NCI-H1930 (cell line): ENCODE measurements at regions not wholly inside any gene's neighbourhood (a gene's known extent, or its start where the extent isn't known, plus 50 kb on each side); places are given as distances from the start of the nearest gene placed in this dataset.

Experiments
- DNase-seq, 2 experiments: peaks; one replicate each; lab custom pipeline; 2025; lab: John Stamatoyannopoulos, UW

DNA sequence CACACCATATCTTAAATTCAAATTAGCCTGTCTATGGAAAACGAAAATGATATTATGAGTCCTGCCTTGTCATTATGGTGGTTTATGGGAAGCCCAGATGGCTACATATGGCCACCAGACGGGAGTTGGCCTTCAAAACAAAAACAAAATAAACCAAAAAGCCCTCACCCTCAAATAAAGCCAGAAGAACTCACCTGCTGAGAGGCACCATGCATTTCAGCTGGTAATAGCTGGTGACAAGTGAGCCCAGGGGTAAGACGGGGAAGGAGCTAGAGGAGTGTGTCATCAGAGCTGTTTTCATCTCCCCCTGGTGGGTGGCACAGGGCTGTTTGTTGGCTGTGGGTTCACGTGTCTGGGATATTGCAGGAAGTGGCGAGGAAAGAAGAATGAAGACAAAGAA lies 152.9 kb downstream of the EFNB2 start:
- DNase-seq, result no peak

DNA sequence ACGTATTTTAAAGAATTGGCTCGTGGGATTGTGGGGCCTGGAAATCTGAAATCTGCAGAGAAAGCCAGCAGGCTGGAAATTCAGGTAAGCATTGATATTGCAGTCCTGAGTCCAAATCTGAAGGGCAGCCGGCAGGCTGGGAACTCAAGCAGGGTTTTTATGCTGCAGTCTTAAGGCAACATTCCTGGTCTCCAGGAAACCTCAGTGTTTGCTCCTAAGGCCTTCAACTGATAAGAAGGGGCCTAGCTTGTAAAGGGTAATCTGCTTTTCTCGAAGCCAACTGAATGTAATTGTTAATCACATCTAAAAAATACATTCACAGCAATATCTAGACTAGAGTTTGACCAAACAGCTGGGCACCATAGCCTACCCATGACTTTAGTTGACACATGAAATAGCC lies 154.4 kb downstream of the EFNB2 start:
- DNase-seq, result no peak

DNA sequence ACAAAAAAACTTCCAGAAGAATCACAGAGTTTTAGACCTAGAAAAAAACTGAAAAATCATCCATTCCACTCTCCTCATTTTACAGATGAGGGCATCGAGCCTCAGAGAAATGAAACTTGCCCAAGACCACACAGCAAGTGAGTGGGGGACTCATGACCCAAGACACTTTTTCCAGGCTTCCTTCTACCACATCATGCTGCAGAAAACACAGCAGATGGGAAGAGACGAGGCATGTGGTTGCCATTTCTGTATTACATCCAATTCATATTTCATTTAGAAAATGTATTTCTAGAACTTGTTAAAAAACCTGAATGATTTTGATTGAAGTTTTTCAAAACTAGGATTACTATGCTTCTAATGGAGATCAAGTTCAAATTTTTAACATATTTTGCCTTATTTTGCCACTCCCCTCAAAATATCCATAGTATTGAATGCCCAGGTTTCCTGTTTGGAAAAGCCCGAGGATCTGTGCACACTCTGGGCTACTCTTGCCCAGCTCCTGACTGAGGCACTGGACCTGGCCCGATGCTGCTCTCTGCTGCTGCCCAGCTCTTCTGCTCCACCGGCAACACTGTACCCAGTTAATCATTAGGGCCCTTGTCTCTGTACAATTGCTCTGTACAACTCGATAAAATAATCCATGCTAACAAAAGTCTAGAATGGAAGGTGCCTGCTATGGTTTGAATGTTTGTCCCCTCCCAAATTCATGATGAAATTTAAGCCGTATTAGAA lies 157.4 kb downstream of the EFNB2 start:
- no peak for DNase-seq

DNA sequence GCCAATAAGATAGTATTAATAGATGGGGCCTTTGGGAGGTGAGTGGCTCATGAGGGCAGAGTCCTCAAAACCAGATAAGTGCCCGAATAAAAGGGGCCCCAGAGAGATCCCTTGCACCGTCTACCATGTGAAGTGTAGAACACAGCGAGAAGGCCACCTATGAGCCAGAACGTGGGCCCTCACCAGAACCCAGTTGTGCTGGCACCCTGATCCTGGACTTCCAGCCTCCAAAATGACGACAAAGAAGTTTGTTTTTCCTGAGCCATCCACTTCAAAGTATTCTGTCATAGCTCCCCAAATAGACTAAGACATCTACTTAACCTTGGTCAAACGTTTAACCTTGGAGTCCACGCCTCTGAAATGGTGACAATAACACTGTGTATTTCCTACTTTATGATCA lies 158.1 kb downstream of the EFNB2 start:
- no peak for DNase-seq

DNA sequence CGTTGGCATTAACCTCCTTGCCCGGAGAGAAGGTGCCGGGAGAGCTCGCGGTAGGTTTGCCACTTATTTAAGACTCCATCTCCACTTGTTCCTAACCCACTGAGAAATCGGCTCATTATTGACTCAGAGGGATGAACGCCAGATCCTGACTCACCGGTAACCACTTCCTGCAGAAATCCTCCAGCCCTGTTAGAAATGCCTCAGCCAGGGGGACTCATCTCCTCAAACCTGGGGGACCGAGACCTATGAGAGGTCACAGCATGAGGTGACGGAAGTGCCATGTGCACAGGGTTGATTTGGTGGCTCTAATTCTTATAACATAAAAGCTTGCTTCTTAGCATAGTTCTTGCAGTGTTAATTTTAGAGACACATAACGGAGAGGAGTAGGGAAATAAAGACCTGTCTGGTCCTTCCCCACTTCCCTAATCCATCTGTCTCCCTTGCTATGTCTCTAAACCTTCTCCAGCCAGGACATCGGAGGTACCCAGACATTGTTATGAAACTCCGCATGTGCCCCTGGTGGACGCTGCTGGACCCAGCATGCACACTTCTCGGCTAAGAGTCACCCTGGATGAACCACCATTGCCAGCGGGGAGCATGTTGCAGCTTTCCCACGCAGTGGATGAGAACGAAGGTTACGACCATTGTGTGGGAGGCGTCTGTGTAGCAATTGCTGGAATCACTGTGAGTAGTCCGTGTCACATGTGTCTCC lies 158.9 kb downstream of the EFNB2 start:
- no peak for DNase-seq

DNA sequence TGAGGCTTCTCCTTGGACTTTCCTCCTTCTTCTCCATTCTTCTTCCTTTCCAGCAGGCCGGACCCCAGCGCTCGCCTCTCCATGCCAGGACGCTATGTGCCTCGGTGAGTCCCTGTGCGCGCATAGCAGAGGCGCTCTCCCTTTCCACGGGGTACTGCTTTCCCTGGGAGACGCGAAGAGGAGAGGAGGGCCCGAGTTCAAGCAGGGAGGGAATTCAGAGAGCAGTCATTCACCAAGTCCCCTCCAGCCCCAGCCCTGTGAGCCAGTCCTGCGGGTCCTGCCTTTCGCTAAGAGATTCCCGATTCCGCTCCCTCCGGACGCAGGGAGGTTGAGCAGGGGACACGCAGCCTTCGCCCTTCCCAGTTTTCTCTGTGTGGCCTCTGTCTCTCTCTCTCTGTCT lies 160.4 kb downstream of the EFNB2 start:
- no peak for DNase-seq

DNA sequence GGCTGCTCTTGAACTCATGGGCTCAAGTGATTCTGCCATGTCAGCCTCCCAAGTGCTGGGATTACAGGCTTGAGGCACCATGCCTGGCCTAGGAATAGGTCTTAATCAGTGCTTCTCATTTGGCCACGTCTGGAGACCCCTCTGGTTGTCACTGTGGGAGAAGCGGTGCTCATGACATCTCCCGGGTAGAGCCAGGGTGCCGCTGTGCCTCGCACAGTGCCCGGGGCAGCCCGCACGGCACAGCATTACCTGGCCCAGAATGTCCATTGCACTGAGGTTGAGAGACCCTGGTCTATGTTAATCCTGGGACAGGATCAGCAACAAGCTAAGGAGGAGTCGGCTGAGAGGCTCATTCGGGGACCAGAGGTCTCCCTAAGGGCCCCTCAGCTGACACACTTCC lies 160.8 kb downstream of the EFNB2 start:
- DNase-seq, result no peak

DNA sequence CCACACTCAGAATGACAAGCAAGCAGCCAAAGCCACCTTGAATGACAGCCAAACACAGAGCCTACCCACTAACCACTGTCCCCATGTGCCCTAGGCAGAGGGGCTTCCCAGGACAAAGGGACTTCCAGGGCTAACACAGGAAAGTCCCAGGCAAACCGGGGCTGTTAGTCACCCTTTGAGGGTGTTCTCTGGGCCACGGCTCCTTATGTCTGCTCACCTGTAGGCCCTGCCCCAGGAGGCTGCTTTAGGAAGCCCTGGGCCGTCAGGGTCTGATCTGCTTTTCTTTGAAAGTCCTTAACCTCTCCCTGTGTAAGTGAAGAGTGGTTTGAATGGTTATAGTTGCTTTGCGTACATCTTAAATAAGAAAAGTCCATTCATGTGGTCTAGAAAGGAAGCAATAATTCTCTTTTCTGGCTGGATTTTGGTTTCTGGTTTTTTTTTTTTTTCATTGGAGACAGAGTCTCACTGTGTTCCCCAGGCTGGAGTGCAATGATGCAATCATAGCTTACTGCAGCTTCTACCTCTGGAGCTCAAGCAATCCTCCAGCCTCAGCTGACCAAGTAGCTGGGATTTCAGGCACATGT lies 161.4 kb downstream of the EFNB2 start:
- DNase-seq, result no peak

DNA sequence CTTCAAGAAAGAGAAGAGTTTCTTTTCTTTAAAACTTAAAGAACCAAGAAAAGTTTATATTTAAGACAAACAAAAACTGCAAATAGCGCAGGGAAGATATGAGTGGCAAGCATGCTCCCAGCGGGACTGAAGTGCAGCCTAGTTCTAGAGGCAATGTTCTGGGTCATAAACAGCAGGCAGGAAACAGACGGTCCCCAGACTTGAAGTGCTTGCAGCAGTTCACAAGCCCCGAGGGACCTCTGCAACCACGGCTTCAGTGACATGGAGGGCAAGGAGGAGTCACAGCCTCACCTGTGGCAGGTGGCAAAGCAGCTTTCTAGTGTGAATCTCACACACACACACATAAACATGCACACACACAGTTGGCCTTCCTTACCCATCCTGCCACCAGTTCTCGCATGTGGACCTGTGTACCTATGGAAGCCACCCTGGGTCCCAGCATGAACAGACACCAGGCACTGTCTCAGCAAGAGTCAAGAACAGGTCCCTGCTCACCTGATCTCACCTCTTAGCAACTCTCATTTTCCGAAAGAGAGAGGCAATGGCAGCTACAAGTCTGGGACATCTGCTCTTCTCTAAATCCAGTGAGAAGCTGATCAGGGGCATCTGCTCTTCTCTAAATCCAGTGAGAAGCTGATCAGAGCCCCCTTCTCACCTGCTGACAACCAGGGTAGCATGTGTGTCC lies 162.0 kb downstream of the EFNB2 start:
- DNase-seq, result no peak

DNA sequence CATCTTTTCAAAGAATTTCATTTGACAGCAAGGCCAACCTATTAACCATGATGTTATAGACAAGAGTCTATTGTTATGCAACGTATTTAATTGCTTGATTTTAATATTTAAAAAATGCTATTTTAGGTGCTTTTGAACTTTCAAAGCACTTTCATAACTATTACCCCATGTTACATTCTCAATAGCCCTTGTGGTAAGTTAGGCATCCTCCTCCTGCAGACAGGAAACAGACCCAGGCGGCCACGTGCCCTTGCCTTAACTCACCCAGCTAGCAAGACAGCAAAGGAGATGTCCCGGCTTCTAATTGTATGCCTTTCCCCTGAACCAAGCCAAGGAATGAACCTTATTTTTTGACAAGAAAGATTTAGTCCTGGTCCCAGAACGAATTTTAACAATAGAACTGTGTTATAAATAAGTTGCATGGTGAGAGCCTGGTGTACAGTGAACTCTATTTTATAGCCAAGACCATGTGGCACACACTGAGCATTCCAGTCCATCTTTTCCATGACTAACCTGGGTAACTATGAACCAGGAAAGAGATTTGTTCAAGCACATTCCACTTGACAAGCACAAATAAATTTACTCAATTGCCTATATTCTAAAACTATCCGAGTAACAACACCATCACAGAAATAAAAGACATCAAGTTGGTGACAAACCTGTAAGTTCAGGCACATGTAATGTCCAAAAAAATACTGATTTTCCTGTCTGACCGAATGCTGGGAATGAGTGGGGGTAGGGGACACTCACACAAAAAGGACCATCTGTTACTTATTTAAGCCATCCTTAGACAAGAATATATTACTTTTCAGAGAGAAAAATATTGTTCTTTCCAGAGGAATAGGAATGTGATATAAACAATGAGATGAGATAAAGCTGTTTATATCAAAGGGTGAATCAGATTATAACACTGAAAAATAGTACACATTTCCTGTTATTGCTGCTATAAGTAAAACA lies 163.0 kb downstream of the EFNB2 start:
- DNase-seq, result no peak

DNA sequence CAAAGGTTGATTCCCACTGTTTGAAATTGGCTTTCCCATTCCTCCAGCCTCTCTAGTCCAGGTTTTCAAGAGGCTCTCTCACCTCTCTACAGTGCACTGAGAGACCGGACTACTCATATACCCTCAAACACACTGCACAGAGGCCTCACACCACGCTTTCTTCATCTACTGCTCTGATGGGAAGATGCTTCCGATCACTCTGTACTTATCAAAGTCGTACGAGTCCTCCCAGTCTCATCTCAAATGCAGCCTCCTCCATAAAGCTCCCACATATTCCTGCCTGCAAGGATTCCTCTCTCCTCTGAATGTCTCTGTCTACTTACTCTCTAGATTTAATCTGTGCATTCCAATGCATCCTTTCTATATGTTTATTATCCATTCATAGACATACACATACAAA lies 164.4 kb downstream of the EFNB2 start:
- DNase-seq, result no peak

DNA sequence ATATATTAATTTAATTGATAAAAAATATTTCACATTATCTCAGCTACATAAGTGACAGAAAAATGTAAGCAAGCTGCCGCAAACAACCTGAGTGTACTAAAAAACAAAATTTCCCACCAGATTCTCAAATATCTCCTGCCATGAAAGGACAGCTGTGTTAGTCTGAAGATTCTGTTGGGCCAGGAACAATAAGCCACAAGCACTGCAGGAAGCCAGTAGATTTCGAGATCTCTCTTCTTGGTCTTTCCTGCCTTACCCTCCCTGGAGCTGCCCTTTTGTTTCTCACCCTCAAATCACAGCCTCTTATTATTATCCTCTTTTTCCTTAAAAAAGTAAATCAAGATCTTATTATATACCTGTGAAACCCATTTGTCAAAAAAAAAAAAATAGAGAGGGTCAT lies 165.6 kb downstream of the EFNB2 start:
- DNase-seq, result no peak

DNA sequence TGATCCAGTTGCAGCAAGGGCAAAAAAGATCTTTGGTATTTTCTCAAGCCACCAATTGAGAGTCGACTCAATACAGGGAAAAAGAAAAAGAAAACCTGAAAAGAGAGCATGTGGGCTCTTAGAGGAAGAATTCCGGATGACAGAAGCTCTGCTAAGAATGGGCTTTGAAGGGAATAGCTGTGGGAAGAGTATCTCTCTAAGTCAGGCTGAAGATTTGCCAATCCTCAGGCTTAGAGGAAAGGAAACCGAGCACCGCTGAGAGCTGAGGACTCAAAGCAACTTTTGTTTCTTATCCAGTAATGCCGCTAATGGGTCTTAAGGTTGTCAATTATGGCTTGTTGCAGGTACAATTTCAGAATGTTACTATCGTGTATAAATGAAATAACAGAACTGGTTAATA lies 166.4 kb downstream of the EFNB2 start:
- DNase-seq, result no peak

DNA sequence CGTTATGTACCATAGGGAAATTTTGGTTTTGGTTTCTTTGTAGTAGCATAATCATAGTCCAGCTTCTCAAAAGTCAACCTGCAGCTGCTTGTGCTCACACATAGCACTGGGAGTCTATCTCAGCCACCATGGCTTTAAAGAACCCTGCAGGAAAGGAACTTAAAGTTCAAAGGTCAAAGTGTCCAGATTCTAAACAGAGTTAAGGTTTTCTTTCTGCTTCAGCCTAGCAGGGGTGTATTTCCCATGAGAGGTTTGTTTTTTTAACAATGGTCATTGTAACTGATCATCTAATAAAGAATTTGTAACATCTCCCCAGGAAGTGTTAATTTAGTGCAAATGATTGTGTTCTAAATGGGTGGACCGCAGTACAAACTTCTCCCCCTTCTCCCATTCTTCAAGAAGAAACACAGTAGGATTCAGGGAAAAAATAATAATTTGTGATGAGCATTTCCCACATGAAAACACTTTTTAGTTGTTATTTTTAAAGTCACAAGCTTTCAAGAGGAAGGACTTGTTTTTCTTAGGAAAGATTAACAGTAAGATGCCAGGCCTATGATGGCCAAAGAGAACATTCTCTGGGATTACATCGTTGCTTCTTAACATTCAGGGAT lies 168.0 kb downstream of the EFNB2 start:
- no peak for DNase-seq

DNA sequence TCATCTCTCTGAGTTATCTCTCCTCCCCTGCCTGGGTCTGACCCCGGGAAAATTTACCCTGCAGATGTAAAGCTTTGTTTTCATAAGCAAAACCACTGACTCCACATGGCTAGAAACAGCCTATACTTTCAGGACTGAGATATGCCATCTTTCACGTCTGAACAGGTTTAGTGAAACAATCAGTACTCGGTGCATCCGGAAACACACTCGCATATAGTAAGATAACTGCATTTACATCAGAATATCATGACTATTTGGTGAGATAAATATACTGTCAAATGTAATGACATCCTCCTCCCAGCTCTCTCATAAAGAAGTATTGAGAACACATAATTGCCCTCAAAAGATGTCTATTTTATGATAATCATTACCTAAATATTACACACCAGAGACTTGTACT lies 172.8 kb downstream of the EFNB2 start:
- no peak for DNase-seq

DNA sequence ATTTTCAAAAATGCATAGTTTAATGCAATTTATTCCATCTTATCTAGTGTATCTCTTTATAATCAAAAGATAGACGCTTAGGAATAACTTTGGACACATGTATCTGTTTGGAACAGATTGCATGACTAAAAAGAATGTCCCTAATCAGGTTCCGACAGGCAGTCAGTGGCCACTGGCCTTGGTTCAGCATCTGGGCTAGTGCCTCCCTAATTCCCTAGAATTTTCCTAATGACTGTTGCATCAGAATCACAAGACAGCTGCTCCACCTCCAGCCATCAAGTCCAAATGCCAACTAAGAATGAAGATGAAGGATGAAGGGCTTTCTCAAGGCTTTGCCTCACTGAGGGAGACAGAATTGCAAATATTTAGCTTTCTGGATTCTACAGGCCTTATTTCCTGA lies 173.8 kb downstream of the EFNB2 start:
- no peak for DNase-seq

DNA sequence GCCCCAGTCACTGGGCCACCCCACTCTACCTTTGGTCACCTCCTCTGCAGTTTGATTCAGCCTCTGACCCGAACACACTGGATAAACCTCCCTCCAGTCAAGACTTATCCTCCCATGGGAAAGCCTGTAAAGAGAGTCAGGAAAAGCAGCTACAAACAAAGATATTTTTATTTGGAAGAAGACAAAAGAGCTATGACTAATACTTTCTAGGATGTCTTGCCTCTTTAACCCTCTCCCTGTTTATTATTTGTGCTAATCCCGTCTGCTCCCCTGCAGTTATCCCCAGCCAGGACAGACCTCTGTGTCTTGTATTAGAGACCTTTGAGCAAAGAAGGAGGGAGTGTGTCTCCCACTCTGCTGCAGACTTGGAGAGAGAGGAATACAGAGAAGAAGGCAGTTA lies 178.3 kb downstream of the EFNB2 start:
- DNase-seq, result no peak

DNA sequence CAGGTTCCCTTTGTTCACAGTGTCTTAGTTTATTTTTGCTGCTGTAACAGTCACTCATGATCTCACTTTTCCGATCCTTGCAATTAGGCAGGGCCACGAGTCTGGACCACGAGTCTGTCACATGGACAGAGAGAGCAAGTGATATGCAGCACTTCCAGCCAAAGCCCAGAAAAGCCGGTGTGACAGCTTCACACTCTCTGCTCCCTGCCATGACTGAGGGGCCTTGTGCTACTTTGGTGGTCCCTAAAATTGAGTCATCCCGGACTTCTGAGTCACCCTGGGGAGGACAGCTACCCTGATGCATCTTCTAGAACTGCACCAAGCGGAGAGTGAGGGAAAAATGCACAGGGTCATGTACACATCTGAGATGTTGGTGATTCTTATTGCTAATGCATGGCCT lies 179.6 kb downstream of the EFNB2 start:
- DNase-seq, result no peak

DNA sequence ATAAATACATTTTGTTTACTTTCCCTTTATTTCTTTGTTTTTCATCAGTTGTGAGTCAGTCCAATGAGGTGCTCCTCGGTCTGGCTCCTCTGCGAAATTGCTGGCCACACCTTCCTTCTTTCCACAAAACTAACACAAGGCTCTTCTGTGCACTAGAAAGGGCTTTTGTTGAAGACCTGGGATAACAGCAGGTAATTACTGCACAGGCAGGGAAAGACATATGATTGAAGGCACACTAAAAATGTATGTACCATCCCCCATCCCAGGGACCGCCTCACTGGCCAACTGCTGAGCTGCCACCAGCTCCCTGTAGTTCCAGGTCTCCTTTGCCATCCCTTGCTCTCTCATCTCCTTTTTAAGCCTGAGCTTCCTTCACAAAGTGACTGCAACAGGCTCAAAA lies 180.5 kb downstream of the EFNB2 start:
- DNase-seq, result no peak

DNA sequence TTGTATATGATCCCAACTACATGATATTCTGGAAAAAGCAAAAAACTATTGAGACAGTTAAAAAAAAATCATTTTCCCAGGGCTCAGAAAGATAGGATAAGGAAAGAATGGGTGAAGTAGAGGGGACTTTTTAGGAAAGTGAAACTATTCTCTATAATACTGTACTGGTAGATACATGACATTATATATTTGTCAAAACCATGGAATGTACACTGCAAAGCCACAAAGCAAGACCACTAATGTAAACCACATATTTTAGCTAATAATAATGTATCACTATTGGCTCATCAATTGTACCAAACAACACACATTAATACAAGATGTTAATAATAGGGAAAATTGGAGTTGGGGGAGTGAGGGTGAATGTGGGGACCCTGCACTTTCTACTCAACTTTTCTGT lies 182.6 kb downstream of the EFNB2 start:
- no peak for DNase-seq

DNA sequence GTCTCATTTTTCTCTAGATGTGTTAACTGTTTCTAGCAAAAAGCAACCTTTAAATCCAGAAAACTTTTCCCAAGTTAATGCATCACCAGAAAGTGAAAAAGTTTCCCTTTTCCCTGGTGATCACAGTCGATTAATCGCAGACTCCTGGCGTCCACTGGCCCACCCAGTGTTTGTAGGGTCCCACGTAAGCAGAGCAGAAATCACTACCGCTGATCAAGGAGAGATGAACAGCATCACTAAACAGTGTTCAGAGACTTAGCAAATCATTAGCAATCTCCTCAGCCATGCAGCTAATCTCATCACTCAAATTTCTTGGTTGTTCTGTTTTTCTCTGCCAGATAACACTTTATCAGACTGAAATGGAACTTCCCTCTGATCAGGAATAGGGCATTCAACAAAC lies 184.2 kb downstream of the EFNB2 start:
- DNase-seq, result no peak
